K562 (cell line): ENCODE measurements at regions not wholly inside any gene's neighbourhood (a gene's known extent, or its start where the extent isn't known, plus 50 kb on each side); places are given as distances from the start of the nearest gene placed in this dataset.

Experiments used
- BCLAF1 ChIP-seq, 2 experiments: fragments of 450-650 bp in 1 of 2; IDR thresholded peaks; 2 replicates each; pipeline ENCODE4 v1.6.1; 2011 to 2017; ENCODE audit warnings: low read depth in 2 of 2, antibody characterized with exemption in 1 of 2, borderline replicate concordance in 1 of 2, low read length in 1 of 2, mild to moderate bottlenecking in 1 of 2, mixed read lengths in 1 of 2; ENCODE audit not compliant: control insufficient read depth in 1 of 2
- BCOR ChIP-seq: fragments of 450-650 bp; IDR thresholded peaks from 2 replicates; pipeline ENCODE4 v1.6.1; 2016
- CGGBP1 ChIP-seq: fragments of 250-450 bp; sonication (Bioruptor Pico); IDR thresholded peaks from 2 replicates; pipeline ENCODE4 v1.9.0; 2021; ENCODE audit warnings: mild to moderate bottlenecking
- E2F6 ChIP-seq, 2 experiments: IDR thresholded peaks; 2 replicates each; pipeline ENCODE4 v1.6.1; 2011; ENCODE audit warnings: borderline replicate concordance in 1 of 2, control low read depth in 1 of 2, low read depth in 1 of 2, low read length in 1 of 2, mild to moderate bottlenecking in 1 of 2, mixed read lengths in 1 of 2, moderate library complexity in 1 of 2; ENCODE audit not compliant: insufficient read depth in 1 of 2, insufficient read length in 1 of 2, poor library complexity in 1 of 2, severe bottlenecking in 1 of 2; ENCODE audit errors: extremely low read depth in 1 of 2
- EGR1 ChIP-seq: fragments of 450-650 bp; conservative IDR thresholded peaks from 2 replicates; pipeline ENCODE4 v1.6.1; 2017; ENCODE audit warnings: mild to moderate bottlenecking
- FOXK2 ChIP-seq, 2 experiments: fragments of 450-650 bp; IDR thresholded peaks in 1 of 2; conservative IDR thresholded peaks in 1 of 2; 2 replicates each; pipeline ENCODE4 v1.6.1; 2016; ENCODE audit warnings: low read depth in 2 of 2, mild to moderate bottlenecking in 1 of 2
- HDAC3 ChIP-seq: fragments of 450-650 bp; IDR thresholded peaks from 2 replicates; pipeline ENCODE4 v1.6.1; 2018; ENCODE audit warnings: borderline replicate concordance, mild to moderate bottlenecking, moderate library complexity; ENCODE audit not compliant: partially characterized antibody
- TEAD4 ChIP-seq, 2 experiments: sonication (generic) in 1 of 2; formaldehyde crosslinking in 1 of 2; IDR thresholded peaks; 2 replicates each; pipeline versions ENCODE4 v1.6.1 to v1.8.0; 2012 to 2022; ENCODE audit warnings: borderline replicate concordance in 1 of 2, inconsistent platforms in 1 of 2, low read length in 1 of 2, mild to moderate bottlenecking in 1 of 2, missing genetic modification reagents in 1 of 2
- ZBTB1 ChIP-seq: sonication (generic); formaldehyde crosslinking; IDR thresholded peaks from 2 replicates; pipeline ENCODE4 v1.8.1; 2023; ENCODE audit warnings: missing genetic modification reagents, low read depth, mild to moderate bottlenecking, borderline replicate concordance
- ZKSCAN8 ChIP-seq: fragments of 200-800 bp; sonication (Bioruptor generic); IDR thresholded peaks from 2 replicates; pipeline ENCODE4 v1.6.1; 2016; ENCODE audit warnings: missing genetic modification characterization, missing compliant biosample characterization
- ZNF512 ChIP-seq: IDR thresholded peaks from 2 replicates; pipeline ENCODE4 v1.6.1; 2016; ENCODE audit warnings: missing genetic modification characterization, missing compliant biosample characterization
- ZNF609 ChIP-seq: sonication (generic); formaldehyde crosslinking; IDR thresholded peaks from 2 replicates; pipeline ENCODE4 v1.8.1; 2023; ENCODE audit warnings: missing genetic modification reagents, mild to moderate bottlenecking, borderline replicate concordance
- ZNF766 ChIP-seq: fragments of 200-800 bp; sonication (Bioruptor generic); conservative IDR thresholded peaks from 2 replicates; pipeline ENCODE4 v1.6.1; 2016; ENCODE audit warnings: missing genetic modification characterization, missing compliant biosample characterization

- TF ChIP-seq BCLAF1 (IDR thresholded peaks at IDR 0.05; ENCODE audit: borderline replicate concordance in 1 of 2, control insufficient read depth in 1 of 2, low read depth in 2 of 2, low read length in 1 of 2) (no peak), ZKSCAN8 (CRISPR knock-in tag) (no peak), ZBTB1 (CRISPR knock-in tag) (no peak), E2F6 (IDR thresholded peaks at IDR 0.05; ENCODE audit: borderline replicate concordance in 1 of 2, extremely low read depth in 1 of 2, insufficient read depth in 1 of 2, insufficient read length in 1 of 2, low read depth in 1 of 2, low read length in 1 of 2, poor library complexity in 1 of 2, severe bottlenecking in 1 of 2) (no peak), ZNF766 (0 out of 2 replicates have a peak, but pooled peaks have one; percentile 28), BCOR (no peak), TEAD4 (IDR thresholded peaks at IDR 0.05; ENCODE audit: low read length) (peak; percentile 55; the same call in 1 of the 2 replicates), TEAD4 (CRISPR knock-in tag; IDR thresholded peaks at IDR 0.05; ENCODE audit: borderline replicate concordance) (no peak), HDAC3 (no peak), ZNF512 (tag) (no peak), CGGBP1 (CRISPR knock-in tag) (no peak), FOXK2 (conservative IDR thresholded peaks at IDR 0.05 in 1 of 2, IDR thresholded peaks at IDR 0.05 in 1 of 2; ENCODE audit: low read depth in 2 of 2) (peak; percentile 40 to 59; a peak in 1 of 4 replicates), ZNF609 (CRISPR knock-in tag) (no peak), EGR1 (no peak)
Observed at GRCh38 chr16:50881331-50881830, 139.5 kb downstream of the CYLD start (continued).
